Superior temporal gyrus (tissue), 1 donor: ENCODE measurements at regions not wholly inside any gene's neighbourhood (a gene's known extent, or its start where the extent isn't known, plus 50 kb on each side); places are given as distances from the start of the nearest gene placed in this dataset.

ENCODE experiments used
- DNase-seq: peaks from one replicate; pipeline ENCODE4 v3.0.0-alpha.2; 2016; ENCODE audit errors: extremely low spot score

- peak; percentile 69 for DNase-seq
These were observed 279.5 kb upstream of the PARD3B start for GRCh38 chr2:204265681-204266181.

- DNase-seq: no peak
These were observed 276.8 kb upstream of the PARD3B start for GRCh38 chr2:204268458-204268857.

- DNase-seq: no peak
These were observed 276.3 kb upstream of the PARD3B start for GRCh38 chr2:204268971-204269370.

- no peak for DNase-seq
These were observed 273.2 kb upstream of the PARD3B start for GRCh38 chr2:204272089-204272488.

- no peak for DNase-seq
These were observed 272.5 kb upstream of the PARD3B start for GRCh38 chr2:204272610-204273287.

GRCh38 chr2:204274429-204274828 lies 270.8 kb upstream of the PARD3B start:
- DNase-seq: peak; percentile 59

- peak; percentile 96 for DNase-seq
These were observed 270.3 kb upstream of the PARD3B start for GRCh38 chr2:204274991-204275390.

GRCh38 chr2:204277226-204277625 lies 268.0 kb upstream of the PARD3B start:
- DNase-seq: no peak

GRCh38 chr2:204278454-204278853 lies 266.8 kb upstream of the PARD3B start:
- no peak for DNase-seq

GRCh38 chr2:204279819-204280218 lies 265.5 kb upstream of the PARD3B start:
- DNase-seq: no peak

GRCh38 chr2:204280262-204280668 lies 265.0 kb upstream of the PARD3B start:
- no peak for DNase-seq

GRCh38 chr2:204282081-204282480 lies 263.2 kb upstream of the PARD3B start:
- DNase-seq: no peak

GRCh38 chr2:204282525-204282924 lies 262.8 kb upstream of the PARD3B start:
- DNase-seq: no peak

GRCh38 chr2:204289066-204289465 lies 256.2 kb upstream of the PARD3B start:
- DNase-seq: no peak

GRCh38 chr2:204292439-204292838 lies 252.8 kb upstream of the PARD3B start:
- DNase-seq: no peak

- no peak for DNase-seq
These were observed 251.2 kb upstream of the PARD3B start for GRCh38 chr2:204293884-204294747.

GRCh38 chr2:204298404-204298803 lies 246.9 kb upstream of the PARD3B start:
- DNase-seq: no peak

- no peak for DNase-seq
These were observed 245.5 kb upstream of the PARD3B start for GRCh38 chr2:204299766-204300165.

GRCh38 chr2:204306667-204307066 lies 238.6 kb upstream of the PARD3B start:
- DNase-seq: no peak

GRCh38 chr2:204312105-204312504 lies 233.2 kb upstream of the PARD3B start:
- no peak for DNase-seq

- no peak for DNase-seq
These were observed 232.0 kb upstream of the PARD3B start for GRCh38 chr2:204313256-204313655.

- DNase-seq: peak; percentile 20
These were observed 230.0 kb upstream of the PARD3B start for GRCh38 chr2:204315236-204315662.

- no peak for DNase-seq
These were observed 227.6 kb upstream of the PARD3B start for GRCh38 chr2:204317640-204318039.
